ENCODE measurements at regions not wholly inside any gene's neighbourhood (a gene's known extent, or its start where the extent isn't known, plus 50 kb on each side); places are given as distances from the start of the nearest gene placed in this dataset.

- no peaks in the 10 kb centered on the region for H3K79me1 ChIP-seq (ENCODE audit: low read depth, low read length)
- no peak overlapping the region for H4K8ac ChIP-seq (ENCODE audit: extremely low read depth, insufficient read depth, low read length)
- H3K14ac ChIP-seq (ENCODE audit: insufficient read length): no peak overlapping the region
- 86% methylated on average over 7 of the region's 7 CpGs; no CpG with 5 or more reads in 1 of the 2 experiments for WGBS, 2 experiments (ENCODE audit: extremely low coverage in 1 of 2, insufficient coverage in 1 of 2, insufficient read length in 1 of 2, insufficient replicate concordance in 2 of 2, low coverage in 1 of 2, low lambda C conversion rate in 2 of 2, missing lambda C conversion rate in 1 of 2)
- H2BK5ac ChIP-seq (ENCODE audit: low read depth, low read length): no peak overlapping the region
- H2AK5ac ChIP-seq (ENCODE audit: low read depth, low read length): no peak overlapping the region
- TF ChIP-seq SP1 (IDR thresholded peaks at IDR 0.05; ENCODE audit: low read depth, low read length): peak; percentile 71; the same call in 1 of the 2 replicates
- no peak for TF ChIP-seq HDAC2 (IDR thresholded peaks at IDR 0.05; ENCODE audit: borderline replicate concordance in 1 of 2, low read depth in 2 of 2, low read length in 2 of 2)
- TF ChIP-seq KDM5A (IDR thresholded peaks at IDR 0.05; ENCODE audit: low read length): no peak
- no peak overlapping the region for H3K56ac ChIP-seq (replicated peaks; ENCODE audit: insufficient read length, low read depth, low read length)
- DNase-seq (ENCODE audit: low read depth in 1 of 2, low spot score in 2 of 2): no peak
- H3K79me2 ChIP-seq (ENCODE audit: control insufficient read depth in 1 of 2, insufficient read depth in 2 of 2, low read length in 2 of 2): no peaks in the 10 kb centered on the region
- no peak overlapping the region for H2BK120ac ChIP-seq (replicated peaks; ENCODE audit: low read depth, low read length)
- H3K23me2 ChIP-seq (ENCODE audit: low read depth, low read length): no peaks in the 10 kb centered on the region
- no peak overlapping the region for H3K9ac ChIP-seq (replicated peaks in 1 of 4; ENCODE audit: extremely low read depth in 1 of 4, low read depth in 3 of 4, low read length in 3 of 4)
- ChIA-PET POLR2A (ENCODE audit: partially characterized antibody) (no interaction called here), CTCF (ENCODE audit: partially characterized antibody) (interaction anchor here (1.1 to 2.8 kb wide), 2 partner anchors 11 to 12 kb away, joined by 3 to 10 read pairs; no protein-coding TSS in a partner anchor)
- no peak overlapping the region for H2BK15ac ChIP-seq (ENCODE audit: low read length)
- no peak overlapping the region for H2BK20ac ChIP-seq (ENCODE audit: low read length)
- H3K27me3 ChIP-seq (replicated peaks in 1 of 4; ENCODE audit: control insufficient read depth in 3 of 4, extremely low read depth in 1 of 4, insufficient read depth in 3 of 4, low read length in 3 of 4): no peaks in the 10 kb centered on the region
- no peak for FAIRE-seq
- H3K36me3 ChIP-seq (ENCODE audit: control insufficient read depth in 2 of 4, insufficient read depth in 4 of 4, low read length in 3 of 4): no peaks in the 10 kb centered on the region
- no peaks in the 10 kb centered on the region for H4K20me1 ChIP-seq (replicated peaks in 1 of 2; ENCODE audit: control insufficient read depth in 1 of 2, insufficient read depth in 2 of 2, low read length in 2 of 2)
- H3K27ac ChIP-seq (ENCODE audit: low read depth, low read length): no peak overlapping the region
- H3K9me3 ChIP-seq (ENCODE audit: insufficient read depth in 2 of 2, low read depth in 1 of 2, low read length in 1 of 2): 0 out of 4 replicates have a peak, but pooled peaks cover 0 to 1% of the 10 kb centered on the region in 2 experiments
- no peak overlapping the region for H3K18ac ChIP-seq (ENCODE audit: extremely low read depth, low read length)
- H2AFZ ChIP-seq (ENCODE audit: low read length): no peak overlapping the region
- no peak overlapping the region for H3K4me2 ChIP-seq (ENCODE audit: insufficient read depth in 1 of 2, low read depth in 2 of 2, low read length in 2 of 2)
- no peak overlapping the region for H3K4me3 ChIP-seq (ENCODE audit: extremely low read depth in 1 of 4, insufficient read depth in 2 of 4, low read depth in 3 of 4, low read length in 4 of 4)
- H2BK12ac ChIP-seq (ENCODE audit: low read depth, low read length): no peak overlapping the region
- H3K23ac ChIP-seq (ENCODE audit: insufficient read length): no peak overlapping the region
- no peak overlapping the region for H3K4ac ChIP-seq (replicated peaks; ENCODE audit: insufficient read length, low read depth, low read length)
- no peak overlapping the region for H4K5ac ChIP-seq (ENCODE audit: insufficient read length, low read depth, low read length)
- no peaks in the 10 kb centered on the region; a peak in 1 of 7 replicates for H3K4me1 ChIP-seq (replicated peaks in 1 of 4; ENCODE audit: control insufficient read depth in 3 of 4, insufficient read depth in 4 of 4, low read length in 3 of 4)
- no peak overlapping the region for H4K91ac ChIP-seq (replicated peaks; ENCODE audit: insufficient read length, low read length)
These were observed 202.7 kb upstream of the KLF3 start for GRCh38 chr4:38461342-38461741.
